Lower leg skin (tissue), 3 donors: ENCODE measurements at regions not wholly inside any gene's neighbourhood (a gene's known extent, or its start where the extent isn't known, plus 50 kb on each side); places are given as distances from the start of the nearest gene placed in this dataset.

Experiments used
- POLR2A ChIP-seq, 2 donors: fragments of 450-650 bp; IDR thresholded peaks; one replicate each; pipeline ENCODE4 v1.6.1; 2016 to 2017; ENCODE audit warnings: antibody characterized with exemption in 2 of 2, mild to moderate bottlenecking in 1 of 2, moderate library complexity in 1 of 2
- TF ChIP-seq, protein P1 (sequence below), 3 donors: fragments of 450-650 bp; IDR thresholded peaks; one replicate each; pipeline ENCODE4 v1.5.1; 2016; ENCODE audit warnings: antibody characterized with exemption in 3 of 3, mild to moderate bottlenecking in 3 of 3, moderate library complexity in 2 of 3

DNA sequence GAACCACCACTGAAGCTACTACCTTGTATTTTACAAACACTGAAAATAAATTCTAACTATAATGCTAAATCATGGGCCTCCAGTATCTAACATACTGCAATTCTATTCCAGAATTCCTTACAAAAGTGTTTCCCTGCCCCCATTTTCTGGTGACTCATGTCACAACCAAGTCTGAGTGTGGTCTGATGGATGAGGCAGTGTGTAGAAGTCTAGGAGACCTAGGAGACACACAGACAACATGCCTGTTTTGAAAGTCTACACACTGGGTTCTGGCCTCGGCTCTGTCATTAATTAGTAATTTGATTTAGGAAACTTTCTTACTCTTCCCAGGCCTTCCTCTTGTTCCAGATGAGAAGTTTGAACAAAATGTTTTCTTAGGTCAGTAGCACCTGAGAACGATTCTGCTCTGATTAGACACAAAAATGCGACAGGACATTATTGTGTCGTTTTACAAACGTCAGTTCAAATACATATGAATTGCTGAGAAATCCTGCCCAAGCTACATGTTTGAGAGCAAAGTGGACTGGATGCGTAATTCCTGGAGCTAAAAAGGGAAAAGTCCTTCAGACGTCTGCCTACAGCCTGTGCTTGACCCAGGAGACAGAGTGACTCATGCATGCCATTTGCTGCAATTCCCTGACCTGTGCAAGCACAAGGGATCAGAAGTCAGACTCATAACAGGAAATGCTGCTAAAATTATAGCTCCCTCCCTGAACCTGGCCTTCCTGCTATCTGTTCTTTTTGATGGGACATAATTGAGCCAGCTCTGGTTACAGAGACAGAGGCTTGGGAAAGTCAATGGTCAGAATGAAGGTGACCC, 494.4 kb downstream of the SOX11 start:
- TF ChIP-seq, protein P1, sequence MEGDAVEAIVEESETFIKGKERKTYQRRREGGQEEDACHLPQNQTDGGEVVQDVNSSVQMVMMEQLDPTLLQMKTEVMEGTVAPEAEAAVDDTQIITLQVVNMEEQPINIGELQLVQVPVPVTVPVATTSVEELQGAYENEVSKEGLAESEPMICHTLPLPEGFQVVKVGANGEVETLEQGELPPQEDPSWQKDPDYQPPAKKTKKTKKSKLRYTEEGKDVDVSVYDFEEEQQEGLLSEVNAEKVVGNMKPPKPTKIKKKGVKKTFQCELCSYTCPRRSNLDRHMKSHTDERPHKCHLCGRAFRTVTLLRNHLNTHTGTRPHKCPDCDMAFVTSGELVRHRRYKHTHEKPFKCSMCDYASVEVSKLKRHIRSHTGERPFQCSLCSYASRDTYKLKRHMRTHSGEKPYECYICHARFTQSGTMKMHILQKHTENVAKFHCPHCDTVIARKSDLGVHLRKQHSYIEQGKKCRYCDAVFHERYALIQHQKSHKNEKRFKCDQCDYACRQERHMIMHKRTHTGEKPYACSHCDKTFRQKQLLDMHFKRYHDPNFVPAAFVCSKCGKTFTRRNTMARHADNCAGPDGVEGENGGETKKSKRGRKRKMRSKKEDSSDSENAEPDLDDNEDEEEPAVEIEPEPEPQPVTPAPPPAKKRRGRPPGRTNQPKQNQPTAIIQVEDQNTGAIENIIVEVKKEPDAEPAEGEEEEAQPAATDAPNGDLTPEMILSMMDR (IDR thresholded peaks at IDR 0.05): no peak
- TF ChIP-seq POLR2A (IDR thresholded peaks at IDR 0.05): no peak
